Endothelial cell of umbilical vein (primary cell): ENCODE measurements at regions not wholly inside any gene's neighbourhood (a gene's known extent, or its start where the extent isn't known, plus 50 kb on each side); places are given as distances from the start of the nearest gene placed in this dataset.

ENCODE experiments used
- BruUV-seq: library from RNA; stranded (reverse); fragments of 400-500 nt; replicated peaks from 2 replicates; lab custom pipeline; 2021; lab: Mats Ljungman, UMichigan
- CTCF ChIA-PET: fragments of 300-600, 350-600 bp; sonication (Branson Sonifier 250); formaldehyde crosslinking; loops from one replicate; lab custom pipeline; 2021; ENCODE audit warnings: antibody characterized with exemption, inconsistent platforms; lab: Charles Lee
- POLR2A ChIA-PET: fragments of 300-600, 350-600 bp; sonication (Branson Sonifier 250); formaldehyde crosslinking; loops from one replicate; lab custom pipeline; 2021; ENCODE audit warnings: antibody characterized with exemption, inconsistent platforms; lab: Charles Lee
- DNase-seq: peaks from one replicate; pipeline ENCODE4 v3.0.0-alpha.2; 2011; ENCODE audit warnings: low read depth, low spot score
- FAIRE-seq: peaks from 2 replicates; lab custom pipeline; 2011; peaks lifted over from hg19 to GRCh38; lab: Jason Lieb, UNC
- H2AFZ ChIP-seq: 2 replicates; pipeline ENCODE4 v1.6.0; 2012; ENCODE audit warnings: low read depth, low read length, control low read depth, inconsistent platforms
- H3K27ac ChIP-seq: 2 replicates; pipeline ENCODE4 v1.5.1; 2011; ENCODE audit warnings: low read depth, mild to moderate bottlenecking, control low read depth, low read length, moderate library complexity; ENCODE audit not compliant: insufficient read depth
- H3K27me3 ChIP-seq, 2 experiments: 2 replicates each; pipeline versions ENCODE4 v1.6.0 to v1.6.1; 2011; ENCODE audit warnings: low read length in 2 of 2, mixed read lengths in 1 of 2; ENCODE audit not compliant: control insufficient read depth in 2 of 2, insufficient read depth in 2 of 2
- H3K36me3 ChIP-seq, 2 experiments: 2 replicates in 1 of 2; 3 replicates in 1 of 2; pipeline ENCODE4 v1.5.1; 2011; ENCODE audit warnings: low read length in 2 of 2, mild to moderate bottlenecking in 1 of 2, moderate library complexity in 1 of 2; ENCODE audit not compliant: control insufficient read depth in 2 of 2, insufficient read depth in 2 of 2; ENCODE audit errors: extremely low read depth in 1 of 2
- H3K4me1 ChIP-seq: 3 replicates; pipeline ENCODE4 v1.5.1; 2011; ENCODE audit warnings: mild to moderate bottlenecking, low read length; ENCODE audit not compliant: control insufficient read depth, insufficient read depth; ENCODE audit errors: extremely low read depth
- H3K4me2 ChIP-seq: 2 replicates; pipeline ENCODE4 v1.6.1; 2011; ENCODE audit warnings: low read length, control low read depth, mixed read lengths; ENCODE audit not compliant: insufficient read depth
- H3K4me3 ChIP-seq, 3 experiments: fragments of 200-600 bp in 1 of 3; sonication (generic), shearing (Covaris generic) in 1 of 3; replicated peaks in 1 of 3; 2 replicates each; pipeline ENCODE4 v1.5.1; 2011 to 2016; ENCODE audit warnings: control low read depth in 3 of 3, low read length in 3 of 3, mild to moderate bottlenecking in 2 of 3, inconsistent platforms in 1 of 3, low read depth in 1 of 3, moderate library complexity in 1 of 3; ENCODE audit not compliant: insufficient read depth in 1 of 3
- H3K79me2 ChIP-seq: 2 replicates; pipeline ENCODE4 v1.6.0; 2012; ENCODE audit warnings: low read length, inconsistent platforms; ENCODE audit not compliant: control insufficient read depth, insufficient read depth
- H3K9ac ChIP-seq: replicated peaks from 2 replicates; pipeline ENCODE3; 2011; ENCODE audit warnings: low read length, control low read depth; ENCODE audit not compliant: insufficient read depth; ENCODE audit errors: extremely low read depth
- H3K9me1 ChIP-seq: replicated peaks from 3 replicates; pipeline ENCODE4 v1.6.0; 2011; ENCODE audit warnings: mild to moderate bottlenecking, low read length; ENCODE audit not compliant: control insufficient read depth, insufficient read depth; ENCODE audit errors: extremely low read depth
- H3K9me3 ChIP-seq: replicated peaks from 2 replicates; pipeline ENCODE4 v1.5.1; 2012; ENCODE audit warnings: low read length, inconsistent platforms; ENCODE audit not compliant: control insufficient read depth, insufficient read depth
- H4K20me1 ChIP-seq: replicated peaks from 2 replicates; pipeline ENCODE3; 2011; ENCODE audit warnings: mild to moderate bottlenecking, low read length; ENCODE audit not compliant: control insufficient read depth, insufficient read depth; ENCODE audit errors: extremely low read depth
- FOS ChIP-seq: IDR thresholded peaks from 2 replicates; pipeline ENCODE4 v1.6.1; 2011; ENCODE audit warnings: mild to moderate bottlenecking, low read length, moderate library complexity, borderline replicate concordance; ENCODE audit not compliant: insufficient read depth
- GATA2 ChIP-seq: IDR thresholded peaks from 2 replicates; pipeline ENCODE4 v1.7.0; 2011; ENCODE audit warnings: low read depth, mild to moderate bottlenecking, moderate library complexity, mixed read lengths, low read length; ENCODE audit not compliant: insufficient read length, insufficient read depth
- JUN ChIP-seq: IDR thresholded peaks from 2 replicates; pipeline ENCODE4 v1.6.1; 2011; ENCODE audit warnings: borderline replicate concordance, low read depth; ENCODE audit not compliant: insufficient read length, insufficient read depth
- MYC ChIP-seq: IDR thresholded peaks from one replicate; pipeline ENCODE4 v1.6.1; 2011; ENCODE audit warnings: mild to moderate bottlenecking, low read depth, low read length
- POLR2AphosphoS5 ChIP-seq: IDR thresholded peaks from 2 replicates; pipeline ENCODE4 v1.6.1; 2012; ENCODE audit warnings: low read depth, mild to moderate bottlenecking, control low read depth, low read length, moderate library complexity; ENCODE audit not compliant: insufficient read depth
- dilution Hi-C: fragments of 300-500 bp; cut with MboI; formaldehyde crosslinking; loops from one replicate; pipeline ENCODE4 v1.15.0; 2019; ENCODE audit warnings: low sequenced_read_pairs; ENCODE audit not compliant: extremely low pct_ligation_motif_present
- intact Hi-C: fragments of 100-400 bp; cut with micrococcal nuclease; formaldehyde crosslinking; loops from one replicate; pipeline ENCODE4 v1.10.0; 2022
- TF ChIP-seq, protein P1 (sequence below), 2 donors: IDR thresholded peaks; 1 replicate in 1 of 2; 2 replicates in 1 of 2; pipeline ENCODE4 v1.5.1; 2011; ENCODE audit warnings: low read length in 2 of 2, mild to moderate bottlenecking in 2 of 2, moderate library complexity in 2 of 2, control low read depth in 1 of 2, inconsistent platforms in 1 of 2, low read depth in 1 of 2; ENCODE audit not compliant: insufficient read depth in 1 of 2; ENCODE audit errors: extremely low read depth in 1 of 2
- TF ChIP-seq, protein P2 (sequence below): IDR thresholded peaks from 2 replicates; pipeline ENCODE4 v1.6.1; 2011; ENCODE audit not compliant: insufficient read depth, insufficient read length

DNA sequence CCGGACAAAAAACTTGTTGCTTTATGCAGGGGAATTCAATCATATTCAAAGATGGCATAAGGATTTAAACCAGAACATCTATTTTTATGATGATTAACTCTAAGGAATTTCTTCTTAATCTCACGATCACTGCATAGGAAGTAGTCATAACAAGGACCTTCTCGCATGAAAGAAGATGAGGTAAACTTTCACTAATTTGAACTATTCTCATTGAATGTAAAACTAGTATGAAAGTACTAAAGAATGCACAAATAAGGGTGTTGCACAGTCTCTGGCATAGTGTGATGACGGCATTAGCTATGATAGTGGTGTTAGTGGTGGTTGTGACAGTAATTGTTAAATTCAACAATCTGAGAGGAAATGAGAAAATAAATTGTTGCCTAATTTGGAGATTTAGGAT, 280.0 kb downstream of the SLC6A15 start:
- CTCF ChIA-PET: interaction anchor here (1.2 kb wide), 1 partner anchor 14 kb away, joined by 3 read pairs; no protein-coding TSS in a partner anchor
- no peak overlapping the region for H3K9ac ChIP-seq
- no peaks in the 10 kb centered on the region for H3K9me1 ChIP-seq
- TF ChIP-seq POLR2AphosphoS5: no peak
- no peak for TF ChIP-seq MYC
- TF ChIP-seq, protein P1, sequence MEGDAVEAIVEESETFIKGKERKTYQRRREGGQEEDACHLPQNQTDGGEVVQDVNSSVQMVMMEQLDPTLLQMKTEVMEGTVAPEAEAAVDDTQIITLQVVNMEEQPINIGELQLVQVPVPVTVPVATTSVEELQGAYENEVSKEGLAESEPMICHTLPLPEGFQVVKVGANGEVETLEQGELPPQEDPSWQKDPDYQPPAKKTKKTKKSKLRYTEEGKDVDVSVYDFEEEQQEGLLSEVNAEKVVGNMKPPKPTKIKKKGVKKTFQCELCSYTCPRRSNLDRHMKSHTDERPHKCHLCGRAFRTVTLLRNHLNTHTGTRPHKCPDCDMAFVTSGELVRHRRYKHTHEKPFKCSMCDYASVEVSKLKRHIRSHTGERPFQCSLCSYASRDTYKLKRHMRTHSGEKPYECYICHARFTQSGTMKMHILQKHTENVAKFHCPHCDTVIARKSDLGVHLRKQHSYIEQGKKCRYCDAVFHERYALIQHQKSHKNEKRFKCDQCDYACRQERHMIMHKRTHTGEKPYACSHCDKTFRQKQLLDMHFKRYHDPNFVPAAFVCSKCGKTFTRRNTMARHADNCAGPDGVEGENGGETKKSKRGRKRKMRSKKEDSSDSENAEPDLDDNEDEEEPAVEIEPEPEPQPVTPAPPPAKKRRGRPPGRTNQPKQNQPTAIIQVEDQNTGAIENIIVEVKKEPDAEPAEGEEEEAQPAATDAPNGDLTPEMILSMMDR (IDR thresholded peaks at IDR 0.05; ENCODE audit: extremely low read depth in 1 of 2, insufficient read depth in 1 of 2, low read depth in 1 of 2, low read length in 2 of 2): no peak
- TF ChIP-seq JUN: no peak
- TF ChIP-seq FOS: no peak
- no peak for TF ChIP-seq GATA2
- TF ChIP-seq, protein P2, sequence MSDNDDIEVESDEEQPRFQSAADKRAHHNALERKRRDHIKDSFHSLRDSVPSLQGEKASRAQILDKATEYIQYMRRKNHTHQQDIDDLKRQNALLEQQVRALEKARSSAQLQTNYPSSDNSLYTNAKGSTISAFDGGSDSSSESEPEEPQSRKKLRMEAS: no peak
- dilution Hi-C loops (no loop called here), intact Hi-C loops (no loop called here)
- H3K27ac ChIP-seq: no peak overlapping the region
- H3K9me3 ChIP-seq: no peaks in the 10 kb centered on the region
- POLR2A ChIA-PET: no interaction called here
- no peaks in the 10 kb centered on the region for H4K20me1 ChIP-seq
- no peak overlapping the region for H2AFZ ChIP-seq
- no peaks in the 10 kb centered on the region for H3K79me2 ChIP-seq
- DNase-seq (no peak), FAIRE-seq (no peak)
- no peaks in the 10 kb centered on the region for H3K27me3 ChIP-seq
- H3K36me3 ChIP-seq: no peaks in the 10 kb centered on the region
- no peak overlapping the region for H3K4me2 ChIP-seq
- H3K4me1 ChIP-seq: no peaks in the 10 kb centered on the region
- no peak overlapping the region for H3K4me3 ChIP-seq
- no TSS peak for BruUV-seq
